LNCaP clone FGC (cell line): ENCODE measurements at regions not wholly inside any gene's neighbourhood (a gene's known extent, or its start where the extent isn't known, plus 50 kb on each side); places are given as distances from the start of the nearest gene placed in this dataset.
"Not testable (repeated sequence)": the region's sequence is repeated elsewhere in the genome, so short reads cannot be mapped to it uniquely, and the experiment has no call there.

Experiments used
- DNase-seq: peaks from one replicate; pipeline ENCODE4 v3.0.0-alpha.2; 2011; ENCODE audit warnings: low read depth
- H3K4me3 ChIP-seq: 2 replicates; pipeline ENCODE4 v1.5.1; 2011; ENCODE audit warnings: mild to moderate bottlenecking, low read depth, low read length, control low read depth
- TF ChIP-seq, protein P1 (sequence below): IDR thresholded peaks from 2 replicates; pipeline ENCODE4 v1.5.1; 2012; ENCODE audit warnings: mild to moderate bottlenecking; ENCODE audit not compliant: control insufficient read depth, insufficient read depth; ENCODE audit errors: extremely low read depth

DNA sequence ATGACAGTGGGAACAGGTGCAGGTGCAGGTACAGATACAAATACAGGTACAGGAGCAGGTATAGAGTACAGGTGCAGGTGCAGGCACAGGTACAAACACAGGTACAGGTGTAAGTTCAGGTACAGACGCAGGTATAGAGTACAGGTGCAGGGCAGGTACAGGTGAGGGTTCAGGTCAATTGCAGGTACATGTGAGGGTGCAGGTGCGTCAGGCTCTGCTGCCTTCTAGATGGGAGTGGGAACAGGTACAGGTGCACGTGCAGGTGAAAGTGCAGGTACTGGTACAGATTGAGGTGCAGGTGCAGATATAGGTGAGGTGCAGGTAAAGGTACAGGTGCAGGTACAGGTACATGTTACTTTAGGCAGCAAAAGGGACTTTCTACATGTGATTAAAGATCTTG is 85.7 kb downstream of the CRLF2 start:
- no peak overlapping the region for H3K4me3 ChIP-seq
- no peak for DNase-seq
- TF ChIP-seq, protein P1, sequence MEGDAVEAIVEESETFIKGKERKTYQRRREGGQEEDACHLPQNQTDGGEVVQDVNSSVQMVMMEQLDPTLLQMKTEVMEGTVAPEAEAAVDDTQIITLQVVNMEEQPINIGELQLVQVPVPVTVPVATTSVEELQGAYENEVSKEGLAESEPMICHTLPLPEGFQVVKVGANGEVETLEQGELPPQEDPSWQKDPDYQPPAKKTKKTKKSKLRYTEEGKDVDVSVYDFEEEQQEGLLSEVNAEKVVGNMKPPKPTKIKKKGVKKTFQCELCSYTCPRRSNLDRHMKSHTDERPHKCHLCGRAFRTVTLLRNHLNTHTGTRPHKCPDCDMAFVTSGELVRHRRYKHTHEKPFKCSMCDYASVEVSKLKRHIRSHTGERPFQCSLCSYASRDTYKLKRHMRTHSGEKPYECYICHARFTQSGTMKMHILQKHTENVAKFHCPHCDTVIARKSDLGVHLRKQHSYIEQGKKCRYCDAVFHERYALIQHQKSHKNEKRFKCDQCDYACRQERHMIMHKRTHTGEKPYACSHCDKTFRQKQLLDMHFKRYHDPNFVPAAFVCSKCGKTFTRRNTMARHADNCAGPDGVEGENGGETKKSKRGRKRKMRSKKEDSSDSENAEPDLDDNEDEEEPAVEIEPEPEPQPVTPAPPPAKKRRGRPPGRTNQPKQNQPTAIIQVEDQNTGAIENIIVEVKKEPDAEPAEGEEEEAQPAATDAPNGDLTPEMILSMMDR, result no peak

DNA sequence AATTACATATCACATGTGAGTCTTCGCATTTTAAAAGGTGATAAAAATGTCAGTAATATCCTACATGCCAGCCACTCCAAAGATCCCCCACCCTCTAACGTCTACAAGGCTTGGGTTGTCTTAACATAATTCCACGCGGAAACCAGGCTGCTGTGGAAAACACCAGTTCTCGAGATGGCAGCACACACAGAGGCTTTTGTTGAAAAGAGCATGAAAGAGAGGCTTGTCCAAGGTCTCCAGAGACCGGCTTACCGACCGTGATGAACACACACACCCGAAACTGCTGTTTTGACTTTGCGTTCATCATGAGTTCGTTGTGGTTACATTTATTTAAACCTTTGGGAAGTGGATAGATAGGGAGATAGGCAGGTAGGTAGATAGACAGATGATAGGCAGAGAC is 87.9 kb downstream of the CRLF2 start:
- DNase-seq, result no peak
- no peak overlapping the region for H3K4me3 ChIP-seq
- TF ChIP-seq, protein P1, result no peak

DNA sequence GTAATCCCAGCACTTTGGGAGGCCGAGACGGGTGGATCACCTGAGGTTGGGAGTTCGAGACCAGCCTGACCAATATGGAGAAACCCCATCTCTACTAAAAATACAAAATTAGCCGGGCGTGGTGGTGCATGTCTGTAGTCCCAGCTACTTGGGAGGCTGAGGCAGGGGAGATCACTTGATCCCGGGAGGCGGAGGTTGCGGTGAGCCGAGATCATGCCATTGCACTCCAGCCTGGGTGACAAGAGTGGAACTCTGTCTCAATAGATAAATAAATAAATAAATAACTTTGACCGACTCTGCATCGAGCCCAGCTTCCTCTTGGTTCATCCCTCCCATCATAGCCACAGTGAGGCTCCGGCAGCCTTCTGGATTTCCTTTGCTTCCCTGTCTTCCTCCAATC is 89.6 kb downstream of the CRLF2 start:
- DNase-seq, H3K4me3 ChIP-seq: not testable (repeated sequence)

DNA sequence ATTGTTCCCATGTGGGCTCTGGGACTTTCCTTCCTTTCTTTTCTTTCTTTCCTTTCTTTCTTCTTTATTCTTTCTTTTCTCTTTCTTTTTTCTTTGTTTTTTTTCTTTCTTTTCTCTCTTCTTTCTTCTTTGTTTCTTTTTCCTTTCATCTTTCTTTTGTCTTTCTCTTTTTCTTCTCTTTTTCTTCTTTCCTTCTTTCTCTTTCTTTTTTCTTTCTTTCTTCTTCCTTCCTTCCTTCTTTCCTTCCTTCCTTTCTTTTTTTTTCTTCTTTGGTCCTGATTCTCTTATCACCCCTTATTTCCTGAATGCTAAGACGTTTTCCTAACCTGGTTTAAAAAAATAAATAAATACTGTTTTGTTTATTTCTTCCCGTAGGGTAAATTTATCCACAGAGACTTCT is 93.2 kb downstream of the CRLF2 start:
- DNase-seq, result no peak
- H3K4me3 ChIP-seq, result no peak overlapping the region
- TF ChIP-seq, protein P1, result no peak

DNA sequence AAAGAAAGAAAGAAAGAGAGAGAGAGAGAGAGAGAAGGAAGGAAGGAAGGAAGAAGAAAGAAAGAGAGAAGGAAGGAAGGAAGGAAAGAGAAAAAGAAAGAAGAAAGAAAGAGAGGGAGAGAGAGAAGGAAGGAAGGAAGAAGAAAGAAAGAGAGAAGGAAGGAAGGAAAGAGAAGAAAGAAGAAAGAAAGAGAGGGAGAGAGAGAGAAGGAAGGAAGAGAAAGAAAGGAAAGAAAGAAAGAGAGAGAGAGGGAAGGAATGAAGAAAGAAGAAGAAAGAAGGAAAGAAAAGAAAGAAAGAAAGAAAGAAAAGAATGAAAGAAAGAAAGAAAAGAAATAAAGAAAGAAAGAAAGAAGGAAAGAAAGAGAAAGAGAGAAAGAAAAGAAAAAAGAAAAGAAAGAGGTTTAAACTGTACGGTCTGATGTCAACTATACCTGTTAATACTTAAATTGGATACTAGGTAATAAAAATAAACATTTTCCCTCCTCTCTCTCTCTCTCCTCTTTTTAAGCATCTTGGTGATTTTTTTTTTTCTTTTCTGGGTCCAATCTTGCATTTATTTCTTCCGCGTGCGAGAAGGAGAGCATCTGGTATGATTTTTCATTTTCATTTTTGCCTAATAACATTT is 93.8 kb downstream of the CRLF2 start:
- no peak for DNase-seq
- TF ChIP-seq, protein P1, result no peak

DNA sequence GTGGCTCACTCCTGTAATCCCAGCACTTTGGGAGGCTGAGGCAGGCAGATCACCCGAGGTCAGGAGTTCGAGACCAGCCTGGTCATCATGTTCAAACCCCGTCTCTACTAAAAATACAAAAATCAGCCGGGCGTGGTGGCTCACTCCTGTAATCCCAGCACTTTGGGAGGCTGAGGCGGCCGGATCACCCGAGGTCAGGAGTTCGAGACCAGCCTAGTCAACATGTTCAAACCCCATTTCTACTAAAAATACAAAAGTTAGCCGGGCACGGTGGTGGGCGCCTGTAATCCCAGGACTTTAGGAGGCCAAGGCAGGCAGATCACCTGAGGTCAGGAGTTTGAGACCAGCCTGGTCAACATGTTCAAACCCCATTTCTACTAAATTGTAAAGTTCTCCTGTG is 97.0 kb downstream of the CRLF2 start:
- not testable (repeated sequence) for DNase-seq, H3K4me3 ChIP-seq

More for the DNA sequence above, 93.8 kb downstream of the CRLF2 start:
- H3K4me3 ChIP-seq, result no peak overlapping the region

DNA sequence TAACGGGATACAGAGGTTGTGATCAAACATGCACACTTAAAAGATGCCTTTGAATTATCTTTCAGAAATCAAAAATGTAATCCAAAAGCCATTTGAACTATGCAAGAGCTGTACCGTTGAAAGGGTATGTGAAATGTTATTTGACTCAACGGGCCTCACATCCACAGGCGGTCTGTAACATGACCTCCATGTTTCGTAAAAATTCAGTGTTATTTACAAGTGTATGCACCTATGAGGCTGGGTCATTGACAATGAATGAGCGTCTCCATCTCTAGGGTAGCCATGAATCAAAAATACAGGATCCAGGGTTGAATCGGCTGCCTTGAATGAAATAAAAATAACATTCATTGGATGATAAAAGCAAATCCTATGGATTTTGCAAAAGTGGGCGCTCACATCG is 100.1 kb downstream of the CRLF2 start:
- no peak overlapping the region for H3K4me3 ChIP-seq
- no peak for DNase-seq
- TF ChIP-seq, protein P1, result no peak

DNA sequence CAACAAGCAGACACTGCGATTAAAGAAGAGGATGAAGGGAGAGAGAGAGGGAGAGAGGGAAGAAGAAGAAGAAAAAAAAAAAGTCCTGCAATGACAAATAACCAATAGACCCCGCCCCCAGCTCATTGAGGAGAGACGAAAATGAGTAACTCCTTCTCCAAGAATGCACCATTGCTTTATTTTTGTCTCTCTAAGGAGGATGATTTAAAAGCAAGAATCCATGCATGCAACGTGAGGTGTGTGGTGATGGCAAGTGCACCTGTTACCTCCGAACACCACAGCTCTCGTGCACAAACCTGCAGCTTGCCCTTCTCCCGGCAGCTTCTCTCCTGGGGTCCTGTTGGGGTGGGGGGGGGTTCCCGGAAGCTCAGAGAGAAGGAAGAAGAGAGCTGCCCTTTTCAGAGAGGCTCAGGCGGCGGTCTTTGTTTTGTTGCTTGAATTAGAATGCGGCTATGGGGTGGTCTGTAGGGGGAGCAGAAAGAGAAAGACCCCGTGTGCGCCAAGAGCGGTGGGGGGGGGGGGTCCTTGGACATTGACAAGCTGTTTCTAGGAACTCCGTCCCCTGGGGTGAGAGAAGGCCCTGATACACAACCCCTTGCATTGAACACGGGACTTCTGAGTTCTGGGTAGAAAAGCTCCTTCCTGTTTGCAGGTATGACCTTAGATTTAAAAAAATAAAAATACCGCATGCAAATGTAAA is 100.7 kb downstream of the CRLF2 start:
- TF ChIP-seq, protein P1, result no peak
- H3K4me3 ChIP-seq, result no peak overlapping the region
- DNase-seq, result no peak
